Smooth muscle cell (in vitro differentiated cells): ENCODE measurements at regions not wholly inside any gene's neighbourhood (a gene's known extent, or its start where the extent isn't known, plus 50 kb on each side); places are given as distances from the start of the nearest gene placed in this dataset.

Experiments used
- DNase-seq: peaks from one replicate; lab custom pipeline; 2025; ENCODE audit not compliant: unreplicated experiment; lab: John Stamatoyannopoulos, UW
- H2AFZ ChIP-seq: fragments of 200-600 bp; sonication (generic); 2 replicates; pipeline ENCODE4 v1.6.0; 2016; ENCODE audit warnings: antibody characterized with exemption, low read depth, mild to moderate bottlenecking
- H3F3A ChIP-seq: fragments of 200-600 bp; sonication (generic); 2 replicates; pipeline ENCODE4 v1.6.0; 2017; ENCODE audit warnings: antibody characterized with exemption, low read depth
- H3K27ac ChIP-seq: fragments of 200-600 bp; sonication (generic); 2 replicates; pipeline ENCODE4 v1.5.1; 2016; ENCODE audit warnings: low read depth, mild to moderate bottlenecking
- H3K27me3 ChIP-seq: fragments of 200-600 bp; sonication (generic); 2 replicates; pipeline ENCODE4 v1.6.1; 2016; ENCODE audit warnings: low read depth, mild to moderate bottlenecking
- H3K36me3 ChIP-seq: fragments of 200-600 bp; sonication (generic); 2 replicates; pipeline ENCODE4 v1.5.1; 2016; ENCODE audit warnings: low read depth
- H3K4me1 ChIP-seq: fragments of 200-600 bp; sonication (generic); 2 replicates; pipeline ENCODE4 v1.5.1; 2016; ENCODE audit warnings: low read depth
- H3K4me2 ChIP-seq: fragments of 200-600 bp; sonication (generic); 2 replicates; pipeline ENCODE4 v1.6.0; 2016; ENCODE audit warnings: mild to moderate bottlenecking
- H3K4me3 ChIP-seq: fragments of 200-600 bp; sonication (generic); 2 replicates; pipeline ENCODE4 v1.5.1; 2016; ENCODE audit warnings: mild to moderate bottlenecking
- H3K79me2 ChIP-seq: fragments of 200-600 bp; sonication (generic); 2 replicates; pipeline ENCODE4 v1.6.0; 2016; ENCODE audit warnings: low read depth, mild to moderate bottlenecking
- H3K9ac ChIP-seq: fragments of 200-600 bp; sonication (generic); 2 replicates; pipeline ENCODE4 v1.6.0; 2016; ENCODE audit warnings: low read depth
- H3K9me3 ChIP-seq: fragments of 200-600 bp; sonication (generic); replicated peaks from 2 replicates; pipeline ENCODE4 v1.5.1; 2016; ENCODE audit warnings: low read depth
- H4K20me1 ChIP-seq: fragments of 200-600 bp; sonication (generic); 2 replicates; pipeline ENCODE4 v1.6.0; 2016; ENCODE audit warnings: low read depth
- WGBS: methylation state at CpG from one replicate; pipeline ENCODE4 v1.1.7; 2016; ENCODE audit warnings: low lambda C conversion rate; 5-methylcytosine and 5-hydroxymethylcytosine counted together
- TF ChIP-seq, protein P1 (sequence below): fragments of 200-600 bp; sonication (generic); IDR thresholded peaks from 2 replicates; pipeline ENCODE4 v1.5.1; 2017; ENCODE audit warnings: borderline replicate concordance, mild to moderate bottlenecking, antibody characterized with exemption; ENCODE audit not compliant: insufficient read depth, poor library complexity, severe bottlenecking

DNA sequence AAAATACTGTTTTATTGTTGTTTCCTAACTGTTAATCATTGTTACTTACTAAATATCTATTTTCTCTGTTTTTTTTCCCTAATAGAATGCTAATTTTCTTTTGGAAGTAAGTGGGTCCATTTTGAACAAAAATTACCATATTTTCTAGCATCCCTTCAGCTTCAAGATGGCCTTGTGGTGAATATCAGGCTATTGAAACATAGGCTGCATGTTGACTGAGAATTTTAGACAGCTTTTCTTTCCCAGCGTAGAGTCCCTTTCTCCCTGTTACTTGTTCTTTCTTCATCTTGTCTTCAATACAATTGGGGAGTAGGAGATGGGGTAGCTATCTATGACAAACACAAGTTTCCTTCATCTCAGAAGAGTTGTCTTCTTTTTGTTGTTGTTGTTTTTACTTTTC is 397.0 kb downstream of the DOK5 start:
- H4K20me1 ChIP-seq, result no peaks in the 10 kb centered on the region
- no peak overlapping the region for H3K4me2 ChIP-seq
- H3K4me1 ChIP-seq, result no peaks in the 10 kb centered on the region
- H3K27me3 ChIP-seq, result no peaks in the 10 kb centered on the region
- 78% methylated on average over 1 of the region's 1 CpG for WGBS
- H3K4me3 ChIP-seq, result no peak overlapping the region
- no peaks in the 10 kb centered on the region for H3K36me3 ChIP-seq
- no peaks in the 10 kb centered on the region for H3F3A ChIP-seq
- no peak overlapping the region for H3K27ac ChIP-seq
- no peak for DNase-seq
- TF ChIP-seq, protein P1, sequence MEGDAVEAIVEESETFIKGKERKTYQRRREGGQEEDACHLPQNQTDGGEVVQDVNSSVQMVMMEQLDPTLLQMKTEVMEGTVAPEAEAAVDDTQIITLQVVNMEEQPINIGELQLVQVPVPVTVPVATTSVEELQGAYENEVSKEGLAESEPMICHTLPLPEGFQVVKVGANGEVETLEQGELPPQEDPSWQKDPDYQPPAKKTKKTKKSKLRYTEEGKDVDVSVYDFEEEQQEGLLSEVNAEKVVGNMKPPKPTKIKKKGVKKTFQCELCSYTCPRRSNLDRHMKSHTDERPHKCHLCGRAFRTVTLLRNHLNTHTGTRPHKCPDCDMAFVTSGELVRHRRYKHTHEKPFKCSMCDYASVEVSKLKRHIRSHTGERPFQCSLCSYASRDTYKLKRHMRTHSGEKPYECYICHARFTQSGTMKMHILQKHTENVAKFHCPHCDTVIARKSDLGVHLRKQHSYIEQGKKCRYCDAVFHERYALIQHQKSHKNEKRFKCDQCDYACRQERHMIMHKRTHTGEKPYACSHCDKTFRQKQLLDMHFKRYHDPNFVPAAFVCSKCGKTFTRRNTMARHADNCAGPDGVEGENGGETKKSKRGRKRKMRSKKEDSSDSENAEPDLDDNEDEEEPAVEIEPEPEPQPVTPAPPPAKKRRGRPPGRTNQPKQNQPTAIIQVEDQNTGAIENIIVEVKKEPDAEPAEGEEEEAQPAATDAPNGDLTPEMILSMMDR, result no peak
- H3K9me3 ChIP-seq, result no peaks in the 10 kb centered on the region
- H3K79me2 ChIP-seq, result no peaks in the 10 kb centered on the region
- H3K9ac ChIP-seq, result no peak overlapping the region
- no peak overlapping the region for H2AFZ ChIP-seq

DNA sequence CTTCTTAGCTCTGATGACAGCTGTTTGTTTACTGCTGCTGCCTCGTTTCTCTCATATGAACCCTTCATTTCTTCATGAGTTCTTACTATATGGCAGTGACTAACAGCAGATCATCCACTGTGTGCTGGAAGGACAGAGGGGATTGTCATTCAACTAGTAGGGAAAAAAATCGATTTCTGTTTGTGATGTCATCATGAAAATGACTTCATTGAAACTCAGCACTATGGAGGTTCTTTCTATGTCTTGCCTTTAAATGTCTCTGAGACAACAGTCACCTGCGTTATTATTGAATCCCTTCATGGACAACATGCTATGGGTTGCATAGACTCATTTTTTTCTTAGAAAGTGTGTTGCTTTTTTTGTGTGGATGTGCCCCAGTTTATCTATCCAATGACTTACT is 394.4 kb downstream of the DOK5 start:
- 74% methylated on average over 3 of the region's 3 CpGs for WGBS
- Histone ChIP-seq H3K36me3 (no peaks in the 10 kb centered on the region), H2AFZ (no peak overlapping the region), H4K20me1 (no peaks in the 10 kb centered on the region), H3F3A (no peaks in the 10 kb centered on the region), H3K27ac (no peak overlapping the region), H3K4me2 (no peak overlapping the region), H3K79me2 (no peaks in the 10 kb centered on the region), H3K27me3 (no peaks in the 10 kb centered on the region), H3K9me3 (no peaks in the 10 kb centered on the region), H3K4me1 (no peaks in the 10 kb centered on the region), H3K4me3 (no peak overlapping the region), H3K9ac (no peak overlapping the region)
- TF ChIP-seq, protein P1, result no peak
- no peak for DNase-seq

DNA sequence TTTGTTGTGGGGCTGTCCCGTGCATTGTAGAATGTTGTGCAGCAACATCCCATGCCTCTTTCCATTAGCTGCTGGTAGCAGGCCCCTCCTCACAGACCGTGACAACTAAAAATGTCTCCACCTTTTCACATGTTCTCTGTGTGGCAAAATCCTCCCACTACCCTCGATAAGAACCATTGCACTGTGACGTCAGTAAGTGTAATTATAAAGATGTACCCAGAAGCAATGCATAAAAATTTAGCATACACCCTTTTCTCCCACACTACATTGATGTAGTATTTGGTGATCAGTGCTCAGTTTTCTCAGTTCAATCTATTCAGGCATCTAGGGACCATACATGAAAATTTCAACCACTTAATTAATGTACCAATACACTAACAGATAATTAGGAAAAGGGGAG is 389.9 kb downstream of the DOK5 start:
- no peak overlapping the region for H3K9ac ChIP-seq
- 91% methylated on average over 4 of the region's 4 CpGs for WGBS

DNA sequence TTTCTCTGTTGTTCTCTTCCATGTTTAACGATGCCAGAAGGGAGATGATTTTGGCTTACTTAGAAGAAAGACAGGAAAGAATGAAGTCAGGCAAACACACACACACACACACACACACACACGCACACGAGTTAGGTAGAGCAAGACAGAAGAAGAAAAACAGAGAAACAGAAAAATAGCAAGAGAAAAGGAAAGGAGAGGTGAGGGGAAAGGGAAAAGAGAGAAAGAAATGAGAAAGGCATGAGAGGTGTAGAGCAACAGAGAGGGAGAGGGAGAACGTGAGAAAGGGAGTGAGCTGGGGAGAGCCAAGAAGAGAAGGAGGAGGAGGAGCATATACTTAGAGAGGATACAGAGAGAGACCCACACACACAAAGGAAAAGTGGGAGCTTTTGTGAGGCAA is 385.3 kb downstream of the DOK5 start:
- no peaks in the 10 kb centered on the region for H3F3A ChIP-seq
- H4K20me1 ChIP-seq, result no peaks in the 10 kb centered on the region
- H3K4me2 ChIP-seq, result no peak overlapping the region
- no peaks in the 10 kb centered on the region for H3K4me1 ChIP-seq
- H2AFZ ChIP-seq, result no peak overlapping the region
- H3K27me3 ChIP-seq, result no peaks in the 10 kb centered on the region
- no peaks in the 10 kb centered on the region for H3K9me3 ChIP-seq
- H3K4me3 ChIP-seq, result no peak overlapping the region
- whole genome bisulfite sequencing, result 63% methylated on average over 4 of the region's 4 CpGs
- H3K9ac ChIP-seq, result no peak overlapping the region
- H3K27ac ChIP-seq, result no peak overlapping the region
- no peaks in the 10 kb centered on the region for H3K36me3 ChIP-seq
- TF ChIP-seq, protein P1, result no peak
- DNase-seq, result no peak
- no peaks in the 10 kb centered on the region for H3K79me2 ChIP-seq

More for the DNA sequence above, 389.9 kb downstream of the DOK5 start:
- no peak for DNase-seq
- H3F3A ChIP-seq, result no peaks in the 10 kb centered on the region
- H3K79me2 ChIP-seq, result no peaks in the 10 kb centered on the region
- no peak overlapping the region for H3K27ac ChIP-seq
- no peaks in the 10 kb centered on the region for H3K36me3 ChIP-seq
- H3K4me2 ChIP-seq, result no peak overlapping the region
- H2AFZ ChIP-seq, result no peak overlapping the region
- H3K4me3 ChIP-seq, result no peak overlapping the region
- no peaks in the 10 kb centered on the region for H3K9me3 ChIP-seq
- H3K4me1 ChIP-seq, result no peaks in the 10 kb centered on the region
- no peaks in the 10 kb centered on the region for H3K27me3 ChIP-seq
- H4K20me1 ChIP-seq, result no peaks in the 10 kb centered on the region
- TF ChIP-seq, protein P1, result no peak
